MG63 (cell line): ENCODE measurements at regions not wholly inside any gene's neighbourhood (a gene's known extent, or its start where the extent isn't known, plus 50 kb on each side); places are given as distances from the start of the nearest gene placed in this dataset.

Experiments used
- DNase-seq: peaks from one replicate; pipeline ENCODE4 v3.0.0-alpha.2; 2020
- H3K27me3 ChIP-seq: fragments of 250-450 bp; sonication (Bioruptor Pico); 2 replicates; pipeline ENCODE4 v1.5.1; 2020; ENCODE audit warnings: mild to moderate bottlenecking, moderate library complexity
- H3K36me3 ChIP-seq: fragments of 250-450 bp; sonication (Bioruptor Pico); 2 replicates; pipeline ENCODE4 v1.5.1; 2020; ENCODE audit warnings: mild to moderate bottlenecking, moderate library complexity
- H3K4me3 ChIP-seq: fragments of 250-450 bp; sonication (Bioruptor Pico); 2 replicates; pipeline ENCODE4 v1.5.1; 2020; ENCODE audit warnings: mild to moderate bottlenecking, moderate library complexity
- H3K9me3 ChIP-seq: fragments of 250-450 bp; sonication (Bioruptor Pico); 2 replicates; pipeline ENCODE4 v1.5.1; 2020; ENCODE audit warnings: mild to moderate bottlenecking, moderate library complexity

DNA sequence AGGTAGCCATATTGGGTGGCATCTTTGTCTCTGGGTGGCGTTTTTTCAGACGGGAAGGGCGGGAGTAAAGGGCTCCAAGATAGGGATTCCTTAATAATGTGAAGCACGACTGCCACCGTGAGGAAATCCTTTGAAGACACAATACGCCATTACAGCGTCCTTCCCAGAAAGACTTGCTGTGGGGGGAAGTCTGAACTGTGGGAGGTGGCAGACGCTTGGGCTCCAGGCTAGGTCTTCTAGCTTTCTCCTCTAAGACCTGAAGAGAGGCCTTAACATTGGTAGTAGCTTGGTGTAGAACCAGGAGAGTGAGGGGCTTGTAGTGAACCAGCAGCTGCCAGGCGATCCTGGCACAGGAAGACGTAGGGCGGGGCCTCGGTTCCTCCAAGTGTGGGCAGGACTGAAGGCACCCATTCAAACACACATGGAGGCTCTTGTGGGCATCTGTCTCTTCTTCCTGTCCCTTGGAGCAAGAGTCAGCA, 197.3 kb downstream of the OR13H1 start:
- no peak overlapping the region for H3K4me3 ChIP-seq
- no peaks in the 10 kb centered on the region for H3K27me3 ChIP-seq
- DNase-seq = no peak
- no peaks in the 10 kb centered on the region for H3K36me3 ChIP-seq
- H3K9me3 ChIP-seq = no peaks in the 10 kb centered on the region

DNA sequence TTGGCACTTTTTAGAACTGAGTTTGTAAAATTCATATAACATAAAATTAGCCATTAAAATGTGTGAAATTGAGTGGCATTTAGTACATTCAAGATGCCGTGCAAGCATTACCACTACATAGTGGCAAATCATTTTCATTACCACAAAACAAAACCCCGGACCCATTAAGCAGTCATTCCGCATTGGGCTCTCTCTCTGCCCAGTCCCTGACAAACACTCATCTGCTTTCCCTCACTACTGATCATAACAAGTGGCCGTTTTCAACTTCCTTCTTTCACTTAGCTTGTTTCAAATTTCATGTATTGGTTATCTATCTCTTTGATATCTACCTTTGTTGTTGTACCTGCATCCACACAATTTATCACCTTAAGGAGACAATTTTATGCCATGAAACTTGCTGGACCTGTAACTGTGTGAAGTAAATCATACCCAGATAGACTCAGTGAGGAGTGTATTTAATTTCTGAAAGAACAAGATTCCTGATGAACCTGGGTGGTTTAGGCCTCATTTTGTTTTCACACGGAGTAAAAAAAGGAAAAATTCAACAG, 202.1 kb downstream of the OR13H1 start:
- Histone ChIP-seq H3K9me3 (no peaks in the 10 kb centered on the region), H3K4me3 (no peak overlapping the region), H3K36me3 (no peaks in the 10 kb centered on the region; the same call in 1 of the 2 replicates), H3K27me3 (no peaks in the 10 kb centered on the region)
- no peak for DNase-seq

DNA sequence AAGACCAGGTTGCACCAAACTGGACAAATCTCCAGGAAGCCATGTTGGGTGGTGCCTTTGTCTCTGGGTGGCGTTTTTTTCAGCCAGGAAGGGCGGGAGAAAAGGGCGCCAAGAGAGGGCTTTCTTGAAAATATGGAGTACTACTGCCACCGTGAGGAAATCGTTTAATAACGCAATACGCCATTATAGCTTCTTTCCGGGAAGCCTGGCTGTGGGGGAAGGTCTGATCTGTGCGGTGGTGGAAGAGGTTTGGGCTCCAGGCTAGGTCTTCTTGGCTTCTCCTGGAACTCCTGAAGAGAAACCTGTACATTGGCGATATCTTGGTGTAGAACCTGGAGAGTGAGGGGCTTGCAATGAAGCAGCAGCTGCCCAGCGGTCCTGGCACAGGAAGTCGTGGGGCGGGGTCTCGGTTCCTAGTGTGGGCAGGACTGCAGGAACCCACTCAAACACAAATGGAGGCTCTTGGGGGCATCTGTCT, 202.7 kb downstream of the OR13H1 start:
- no peaks in the 10 kb centered on the region; the same call in 1 of the 2 replicates for H3K36me3 ChIP-seq
- H3K27me3 ChIP-seq = no peaks in the 10 kb centered on the region
- no peak overlapping the region for H3K4me3 ChIP-seq
- no peaks in the 10 kb centered on the region for H3K9me3 ChIP-seq
- no peak for DNase-seq

DNA sequence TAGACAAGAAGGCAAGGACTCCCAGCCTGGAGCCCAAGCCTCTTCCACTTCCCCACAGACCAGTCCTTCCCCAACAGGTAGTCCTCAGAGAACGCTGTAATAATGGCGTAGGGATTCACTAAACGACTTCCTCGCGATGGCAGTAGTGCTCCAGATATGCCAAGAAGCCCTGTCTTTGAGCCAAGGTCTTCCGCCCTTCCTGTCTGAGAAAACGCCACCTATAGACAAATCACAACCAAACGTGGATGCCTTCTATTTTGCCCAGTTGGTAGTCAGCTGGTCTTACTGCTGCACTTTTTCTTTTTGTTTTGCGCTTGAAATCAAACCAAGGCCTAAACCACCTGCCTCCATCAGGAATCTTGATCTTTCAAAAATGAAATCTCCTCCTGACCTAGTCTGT, 203.3 kb downstream of the OR13H1 start:
- Histone ChIP-seq H3K27me3 (no peaks in the 10 kb centered on the region), H3K36me3 (no peaks in the 10 kb centered on the region; the same call in 1 of the 2 replicates), H3K9me3 (no peaks in the 10 kb centered on the region), H3K4me3 (no peak overlapping the region)
- no peak for DNase-seq

DNA sequence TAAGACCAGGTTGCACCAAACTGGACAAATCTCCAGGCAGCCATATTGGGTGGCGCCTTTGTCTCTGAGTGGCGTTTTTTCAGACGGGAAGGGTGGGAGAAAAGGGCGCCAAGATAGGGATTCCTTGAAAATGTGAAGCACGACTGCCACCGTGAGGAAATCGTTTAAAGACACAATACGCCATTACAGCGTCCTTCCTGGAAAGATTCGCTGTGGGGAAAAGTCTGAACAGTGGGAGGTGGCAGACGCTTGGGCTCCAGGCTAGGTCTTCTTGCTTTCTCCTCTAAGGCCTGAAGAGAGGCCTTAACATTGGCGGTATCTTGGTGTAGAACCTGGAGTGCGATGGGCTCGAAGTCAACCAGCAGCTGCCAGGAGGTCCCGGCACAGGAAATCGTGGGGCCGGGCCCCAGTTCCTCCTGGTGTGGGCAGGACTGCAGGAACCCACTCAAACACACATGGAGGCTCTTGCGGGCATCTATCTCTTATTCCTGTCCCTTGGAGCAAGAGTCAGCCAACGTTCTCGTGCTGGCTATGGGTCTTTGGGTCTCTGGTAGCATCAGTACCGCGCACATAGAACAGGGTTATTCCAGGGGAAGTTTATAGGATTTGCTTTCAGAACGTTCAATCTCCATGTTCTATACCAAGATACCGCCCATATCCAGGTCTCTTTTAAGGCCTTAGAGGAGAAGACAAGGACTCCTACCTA, 208.8 kb downstream of the OR13H1 start:
- Histone ChIP-seq H3K27me3 (no peaks in the 10 kb centered on the region), H3K36me3 (no peaks in the 10 kb centered on the region; the same call in 1 of the 2 replicates), H3K4me3 (no peak overlapping the region), H3K9me3 (no peaks in the 10 kb centered on the region)
- no peak for DNase-seq

DNA sequence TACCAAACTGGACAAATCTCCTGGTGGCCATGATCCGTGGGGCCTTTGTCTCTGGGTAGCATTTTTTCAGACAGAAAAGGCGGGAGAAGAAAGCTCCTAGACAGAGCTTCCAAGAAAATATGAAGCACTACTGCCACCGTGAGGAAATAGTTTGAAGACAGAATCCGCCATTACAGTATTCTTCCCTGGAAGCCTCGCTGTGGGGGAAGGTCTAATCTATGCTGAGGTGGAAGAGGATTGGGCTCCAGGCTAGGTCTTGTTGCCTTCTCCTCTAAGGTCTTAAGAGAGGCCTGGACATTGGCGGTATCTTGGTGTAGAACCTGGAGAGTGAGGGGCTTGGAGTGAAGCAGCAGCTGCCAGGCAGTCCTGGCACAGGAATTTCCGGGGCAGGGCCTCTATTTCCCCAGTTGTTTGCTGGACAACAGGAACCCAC, 218.9 kb downstream of the OR13H1 start:
- Histone ChIP-seq H3K36me3 (0 out of 2 replicates have a peak, but pooled peaks cover 3% of the 10 kb centered on the region), H3K9me3 (no peaks in the 10 kb centered on the region), H3K27me3 (no peaks in the 10 kb centered on the region), H3K4me3 (no peak overlapping the region)
- DNase-seq = no peak

DNA sequence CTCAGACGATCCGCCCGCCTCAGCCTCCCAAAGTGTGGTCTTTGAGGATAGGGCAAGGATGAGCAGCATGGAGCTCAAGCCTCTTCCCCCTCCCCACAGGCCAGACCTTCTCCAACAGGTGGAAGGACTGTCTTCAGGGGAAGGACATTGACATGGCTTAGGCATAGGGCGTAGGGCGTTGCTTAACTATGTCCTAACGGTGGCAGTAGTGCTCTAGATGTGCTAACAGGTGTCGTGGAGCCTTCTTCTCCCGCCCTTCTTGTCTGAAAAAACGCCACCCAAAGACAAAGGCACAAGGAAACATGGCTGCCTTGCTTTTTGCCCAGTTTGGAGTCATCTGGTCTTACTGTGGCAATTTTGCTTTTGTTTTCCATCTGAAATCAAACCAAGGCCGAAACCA, 219.8 kb downstream of the OR13H1 start:
- Histone ChIP-seq H3K9me3 (no peaks in the 10 kb centered on the region), H3K4me3 (no peak overlapping the region), H3K27me3 (no peaks in the 10 kb centered on the region), H3K36me3 (0 out of 2 replicates have a peak, but pooled peaks cover 3% of the 10 kb centered on the region)
- no peak for DNase-seq

DNA sequence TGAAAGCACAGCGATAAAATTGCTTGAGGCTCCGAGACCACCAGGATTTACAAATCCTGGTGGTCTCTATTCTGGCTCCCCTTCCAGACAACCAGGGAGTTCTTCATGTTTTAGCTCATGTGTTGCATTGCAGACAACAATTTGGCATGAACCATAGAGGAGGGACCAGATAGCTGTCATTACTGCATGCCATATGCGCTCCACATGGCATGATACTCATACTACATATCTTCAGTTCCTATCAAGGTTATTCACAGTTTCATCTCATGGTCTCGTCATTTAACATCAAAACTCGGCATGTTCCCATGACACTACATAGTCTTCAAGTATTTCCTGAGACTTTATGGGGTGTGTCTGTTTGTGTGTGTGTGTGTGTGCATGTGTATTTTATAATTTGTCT, 220.3 kb downstream of the OR13H1 start:
- DNase-seq = no peak
- Histone ChIP-seq H3K4me3 (no peak overlapping the region), H3K36me3 (0 out of 2 replicates have a peak, but pooled peaks cover 3% of the 10 kb centered on the region), H3K9me3 (no peaks in the 10 kb centered on the region), H3K27me3 (no peaks in the 10 kb centered on the region)

DNA sequence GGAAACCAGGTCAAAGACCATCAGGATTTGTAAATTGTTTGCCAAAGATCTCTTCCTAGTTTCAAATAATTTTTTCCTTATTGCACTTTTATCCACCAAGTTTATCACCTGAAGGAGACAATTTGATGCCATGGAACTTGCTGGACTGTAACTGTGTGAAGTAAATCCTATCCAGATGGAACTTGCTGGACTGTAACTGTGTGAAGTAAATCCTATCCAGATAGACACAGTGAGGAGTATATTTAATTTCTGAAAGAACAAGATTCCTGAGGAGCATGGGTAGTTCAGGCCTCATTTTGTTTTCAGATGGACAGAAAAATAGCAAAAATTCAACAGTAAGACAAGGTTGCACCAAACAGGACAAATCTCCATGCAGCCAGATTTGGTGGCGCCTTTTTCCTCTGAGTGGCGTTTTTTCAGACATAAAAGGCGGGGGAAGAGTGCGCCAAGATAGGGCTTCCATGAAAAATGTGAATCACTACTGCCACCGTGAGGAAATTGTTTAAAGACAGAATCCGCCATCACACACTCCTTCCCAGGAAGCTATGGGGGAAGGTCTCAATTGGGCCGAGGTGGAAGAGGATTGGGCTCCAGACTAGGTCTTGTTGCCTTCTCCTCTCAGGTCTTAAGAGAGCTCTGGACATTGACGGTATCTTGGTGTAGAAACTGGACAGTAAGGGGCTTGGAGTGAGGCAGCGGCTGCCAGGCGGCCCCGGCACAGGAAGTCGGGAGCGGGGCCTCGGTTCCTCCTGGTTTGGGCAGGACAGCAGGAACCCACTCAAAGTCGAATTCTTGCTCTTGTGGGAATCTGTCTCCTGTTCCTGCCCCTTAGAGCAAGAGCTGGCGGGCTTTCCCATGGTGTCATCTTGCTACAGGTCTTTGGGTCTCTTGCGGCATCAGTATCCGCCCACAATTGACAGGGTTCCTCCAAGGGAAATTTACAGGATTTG, 234.7 kb downstream of the OR13H1 start:
- DNase-seq = no peak
- Histone ChIP-seq H3K27me3 (no peaks in the 10 kb centered on the region), H3K4me3 (no peak overlapping the region), H3K9me3 (no peaks in the 10 kb centered on the region), H3K36me3 (no peaks in the 10 kb centered on the region; the same call in 1 of the 2 replicates)

DNA sequence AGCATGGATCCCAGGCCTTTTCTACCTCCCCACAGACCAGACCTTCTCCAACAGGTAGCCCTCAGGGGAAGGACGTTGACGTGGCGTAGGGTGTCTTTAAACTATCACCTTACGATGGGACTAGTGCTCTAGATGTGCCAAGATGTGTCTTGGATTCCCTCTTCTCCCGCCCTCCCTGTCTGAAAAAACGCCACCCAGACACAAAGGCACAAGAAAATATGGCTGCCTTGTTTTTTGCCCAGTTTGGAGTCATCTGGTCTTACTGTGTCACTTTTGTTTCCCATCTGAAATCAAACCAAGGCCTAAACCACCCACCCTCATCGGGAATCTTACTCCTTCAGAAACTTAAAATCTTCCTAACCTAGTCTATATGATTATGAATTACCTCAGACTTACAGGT, 235.4 kb downstream of the OR13H1 start:
- H3K4me3 ChIP-seq = no peak overlapping the region
- no peaks in the 10 kb centered on the region; the same call in 1 of the 2 replicates for H3K36me3 ChIP-seq
- no peaks in the 10 kb centered on the region for H3K27me3 ChIP-seq
- no peak for DNase-seq
- H3K9me3 ChIP-seq = no peaks in the 10 kb centered on the region

DNA sequence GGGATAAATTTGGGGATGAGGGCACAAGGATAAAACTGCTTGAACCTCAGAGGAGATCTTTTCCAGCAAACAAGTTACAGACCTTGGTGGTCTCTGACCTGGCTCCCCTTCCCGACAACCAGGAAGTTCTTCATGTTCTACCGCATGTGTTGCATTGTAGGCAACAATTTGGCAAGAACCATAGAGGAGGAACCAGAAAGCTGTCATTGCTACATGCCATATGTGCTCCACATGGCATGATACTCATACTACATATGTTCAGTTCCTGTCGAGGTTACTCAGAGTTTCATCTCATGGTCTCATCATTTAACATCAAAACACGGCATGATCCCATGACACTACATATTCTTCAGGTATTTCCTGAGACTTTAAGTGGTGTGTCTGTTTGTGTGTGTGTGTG, 235.9 kb downstream of the OR13H1 start:
- no peak overlapping the region for H3K4me3 ChIP-seq
- H3K9me3 ChIP-seq = no peaks in the 10 kb centered on the region
- no peak for DNase-seq
- no peaks in the 10 kb centered on the region; the same call in 1 of the 2 replicates for H3K36me3 ChIP-seq
- H3K27me3 ChIP-seq = no peaks in the 10 kb centered on the region

DNA sequence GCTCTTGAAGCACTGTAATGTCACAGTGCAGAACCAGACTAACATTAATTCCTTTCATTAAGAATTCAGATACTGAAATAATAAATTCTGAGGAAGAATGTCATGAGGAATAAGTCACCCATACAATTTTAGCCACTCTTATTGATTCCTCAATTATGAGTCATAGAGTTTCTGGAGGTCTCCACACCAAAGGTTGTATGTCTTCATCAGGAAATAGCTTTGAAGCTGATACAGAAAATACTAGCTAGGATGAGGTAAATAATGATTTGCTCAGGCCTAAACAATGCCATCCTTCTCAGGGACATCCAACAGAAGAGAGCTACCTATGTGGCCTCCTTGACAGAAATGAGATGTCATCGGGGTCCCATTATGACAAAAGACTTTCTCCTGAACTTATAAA, 238.8 kb downstream of the OR13H1 start:
- no peak overlapping the region for H3K4me3 ChIP-seq
- no peaks in the 10 kb centered on the region for H3K9me3 ChIP-seq
- no peak for DNase-seq
- no peaks in the 10 kb centered on the region for H3K27me3 ChIP-seq
- H3K36me3 ChIP-seq = no peaks in the 10 kb centered on the region; the same call in 1 of the 2 replicates

DNA sequence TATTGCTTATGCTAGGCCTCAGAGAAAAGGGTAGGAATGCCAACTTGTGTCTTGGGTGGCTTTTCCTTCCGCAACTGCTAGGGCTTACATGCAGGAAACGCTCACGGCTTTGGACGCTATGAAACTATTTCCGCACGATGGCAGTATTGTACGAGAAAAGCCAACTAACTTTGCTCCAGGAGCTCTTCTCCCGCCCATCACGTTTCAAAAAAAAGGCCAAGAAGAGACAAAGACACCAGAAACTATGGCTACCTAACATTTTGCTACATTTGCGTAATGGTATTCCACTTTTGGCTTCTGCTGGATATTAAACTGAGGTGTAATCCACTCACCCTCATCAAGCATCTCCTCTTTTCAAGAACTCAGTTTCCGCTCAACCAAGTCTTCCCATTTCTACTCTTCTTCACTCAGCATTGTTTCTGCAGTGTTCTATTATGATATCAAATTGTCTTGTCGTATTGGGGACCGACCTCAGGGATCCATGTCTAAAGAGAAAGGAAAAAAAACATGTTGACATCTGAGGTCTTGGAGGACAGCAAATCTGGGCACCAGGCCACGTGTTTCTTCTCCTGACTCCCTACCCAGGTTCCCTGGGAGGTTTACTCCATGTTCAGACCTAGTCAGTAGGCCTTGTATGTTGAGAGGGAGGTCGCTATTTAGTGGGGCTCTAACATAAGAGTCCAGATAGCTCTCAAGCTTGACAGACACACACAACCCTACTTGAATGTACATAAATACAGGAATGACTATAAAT, 239.4 kb upstream of the STK26 start:
- H3K4me3 ChIP-seq = no peak overlapping the region
- H3K27me3 ChIP-seq = no peaks in the 10 kb centered on the region
- H3K36me3 ChIP-seq = no peaks in the 10 kb centered on the region; the same call in none of the 2 replicates
- H3K9me3 ChIP-seq = no peaks in the 10 kb centered on the region
- DNase-seq = no peak

DNA sequence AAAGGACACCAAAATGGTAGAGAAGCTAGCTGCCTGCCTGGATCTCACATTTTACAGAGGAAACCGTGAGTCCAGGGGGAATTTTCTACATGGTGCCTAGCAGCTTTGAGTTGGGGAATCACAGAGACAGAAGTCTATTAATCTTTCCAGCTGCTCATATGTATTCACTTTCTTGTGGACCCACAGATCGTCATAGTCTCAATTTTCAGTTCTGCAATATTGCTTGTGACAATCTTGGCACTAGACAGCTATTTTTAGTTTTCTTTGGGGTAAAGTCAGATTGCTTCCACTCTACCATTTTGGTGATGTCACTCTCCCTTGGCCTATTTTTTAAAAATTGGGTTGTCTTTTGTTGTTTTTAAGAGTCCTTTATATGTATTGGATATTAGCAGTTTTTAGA, 233.4 kb upstream of the STK26 start:
- DNase-seq = no peak
- Histone ChIP-seq H3K9me3 (no peaks in the 10 kb centered on the region), H3K27me3 (no peaks in the 10 kb centered on the region), H3K36me3 (no peaks in the 10 kb centered on the region; the same call in none of the 2 replicates), H3K4me3 (no peak overlapping the region)

DNA sequence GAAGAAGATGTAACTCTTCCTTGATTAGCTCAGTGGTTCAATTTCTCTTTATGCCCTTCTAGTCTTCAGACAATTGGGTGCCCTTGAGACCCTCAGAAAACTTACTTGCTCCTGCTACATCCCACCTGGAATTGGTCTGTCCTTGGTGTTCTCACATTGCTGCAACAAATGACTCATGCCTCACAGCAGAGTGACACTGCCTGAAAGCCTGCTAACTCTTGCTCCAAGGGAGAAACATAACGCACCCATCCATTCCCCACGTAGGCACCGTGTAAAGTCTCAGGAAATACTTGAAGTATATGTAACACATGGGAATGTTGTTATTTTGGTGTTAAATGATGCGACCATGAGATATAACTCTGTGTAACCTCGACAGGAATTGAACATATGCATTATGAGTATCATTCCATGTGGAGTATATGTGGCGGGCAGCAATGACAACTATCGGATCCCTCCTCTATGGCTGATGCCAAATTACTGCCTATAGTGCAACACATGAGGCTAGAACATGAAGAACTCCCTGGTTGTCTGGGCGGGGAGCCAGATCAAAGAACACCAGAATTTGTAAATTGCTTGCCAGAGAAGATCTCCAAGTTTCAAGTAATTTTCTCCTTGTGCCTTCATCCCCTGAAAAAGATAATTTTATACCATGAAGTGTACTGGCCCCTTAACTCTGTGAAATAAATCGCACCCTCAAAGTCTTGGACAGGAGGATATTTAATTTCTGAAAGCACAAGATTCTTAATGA, 231.3 kb upstream of the STK26 start:
- H3K4me3 ChIP-seq = no peak overlapping the region

DNA sequence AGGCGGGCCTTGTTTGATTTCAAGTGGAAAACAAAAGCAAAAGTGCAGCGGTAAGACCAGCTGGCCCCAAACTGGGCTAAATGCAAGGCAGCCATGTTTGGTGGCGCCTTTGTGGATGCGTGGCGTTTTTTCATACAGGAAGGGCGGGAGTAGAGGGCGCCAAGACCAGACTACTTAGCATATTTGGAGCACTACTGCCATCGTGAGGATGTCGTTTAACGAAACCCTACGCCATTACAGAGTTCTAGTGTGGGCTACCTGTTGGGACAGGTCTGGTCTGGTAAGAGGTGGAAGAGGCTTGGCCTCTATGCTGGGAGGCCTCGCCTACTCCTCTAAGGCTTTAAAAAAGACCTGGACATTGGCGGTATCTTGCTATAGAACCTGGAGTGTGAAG, 230.7 kb upstream of the STK26 start:
- no peak for DNase-seq

More for the DNA sequence above, 231.3 kb upstream of the STK26 start:
- Histone ChIP-seq H3K9me3 (no peaks in the 10 kb centered on the region), H3K27me3 (no peaks in the 10 kb centered on the region), H3K36me3 (no peaks in the 10 kb centered on the region; the same call in none of the 2 replicates)
- DNase-seq = no peak

More for the DNA sequence above, 230.7 kb upstream of the STK26 start:
- H3K4me3 ChIP-seq = no peak overlapping the region
- H3K36me3 ChIP-seq = no peaks in the 10 kb centered on the region; the same call in 1 of the 2 replicates
- no peaks in the 10 kb centered on the region for H3K27me3 ChIP-seq
- no peaks in the 10 kb centered on the region for H3K9me3 ChIP-seq
